ENCODE measurements at regions not wholly inside any gene's neighbourhood (a gene's known extent, or its start where the extent isn't known, plus 50 kb on each side); places are given as distances from the start of the nearest gene placed in this dataset.

GRCh38 chr2:5984946-5985345 lies 292.8 kb downstream of the SOX11 start:
- Histone ChIP-seq H3K4me2 (ENCODE audit: control insufficient read depth, extremely low read depth, insufficient read depth, low read depth, low read length) (no peak overlapping the region), H2AFZ (ENCODE audit: control insufficient read depth, low read length) (no peak overlapping the region), H3K36me3 (ENCODE audit: control insufficient read depth in 2 of 2, extremely low read depth in 1 of 2, insufficient read depth in 2 of 2, low read length in 2 of 2) (no peaks in the 10 kb centered on the region), H4K20me1 (ENCODE audit: control insufficient read depth, extremely low read depth, insufficient read depth, low read length) (no peaks in the 10 kb centered on the region), H3K9me1 (ENCODE audit: control insufficient read depth, extremely low read depth, insufficient read depth, low read length) (no peaks in the 10 kb centered on the region), H3K27ac (ENCODE audit: control insufficient read depth, insufficient read depth, low read length) (no peak overlapping the region), H3K9ac (ENCODE audit: control insufficient read depth, extremely low read depth, insufficient read depth, low read length) (no peak overlapping the region), H3K27me3 (ENCODE audit: control insufficient read depth, extremely low read depth, insufficient read depth, low read length) (no peaks in the 10 kb centered on the region), H3K4me1 (ENCODE audit: control insufficient read depth, extremely low read depth, insufficient read depth, low read length) (no peaks in the 10 kb centered on the region), H3K79me2 (ENCODE audit: control insufficient read depth, insufficient read depth, low read length) (no peaks in the 10 kb centered on the region), H3K9me3 (ENCODE audit: control insufficient read depth, low read depth, low read length) (peaks cover 9% of the 10 kb centered on the region), H3K4me3 (ENCODE audit: control insufficient read depth in 2 of 3, extremely low read depth in 1 of 3, insufficient read depth in 2 of 3, low read depth in 1 of 3, low read length in 3 of 3) (no peak overlapping the region)
- TF ChIP-seq EZH2 (IDR thresholded peaks at IDR 0.05; ENCODE audit: low read length), result no peak
- TF ChIP-seq, protein P1, sequence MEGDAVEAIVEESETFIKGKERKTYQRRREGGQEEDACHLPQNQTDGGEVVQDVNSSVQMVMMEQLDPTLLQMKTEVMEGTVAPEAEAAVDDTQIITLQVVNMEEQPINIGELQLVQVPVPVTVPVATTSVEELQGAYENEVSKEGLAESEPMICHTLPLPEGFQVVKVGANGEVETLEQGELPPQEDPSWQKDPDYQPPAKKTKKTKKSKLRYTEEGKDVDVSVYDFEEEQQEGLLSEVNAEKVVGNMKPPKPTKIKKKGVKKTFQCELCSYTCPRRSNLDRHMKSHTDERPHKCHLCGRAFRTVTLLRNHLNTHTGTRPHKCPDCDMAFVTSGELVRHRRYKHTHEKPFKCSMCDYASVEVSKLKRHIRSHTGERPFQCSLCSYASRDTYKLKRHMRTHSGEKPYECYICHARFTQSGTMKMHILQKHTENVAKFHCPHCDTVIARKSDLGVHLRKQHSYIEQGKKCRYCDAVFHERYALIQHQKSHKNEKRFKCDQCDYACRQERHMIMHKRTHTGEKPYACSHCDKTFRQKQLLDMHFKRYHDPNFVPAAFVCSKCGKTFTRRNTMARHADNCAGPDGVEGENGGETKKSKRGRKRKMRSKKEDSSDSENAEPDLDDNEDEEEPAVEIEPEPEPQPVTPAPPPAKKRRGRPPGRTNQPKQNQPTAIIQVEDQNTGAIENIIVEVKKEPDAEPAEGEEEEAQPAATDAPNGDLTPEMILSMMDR (optimal IDR thresholded peaks at IDR 0.05 in 1 of 3, IDR thresholded peaks at IDR 0.05 in 1 of 3, conservative IDR thresholded peaks at IDR 0.05 in 1 of 3; ENCODE audit: extremely low read depth in 1 of 3, insufficient read depth in 2 of 3, low read length in 3 of 3), result no peak
- dilution Hi-C loops (cut with MboI; ENCODE audit: extremely low pct_ligation_motif_present, low sequenced_read_pairs), result no loop called here
- FAIRE-seq, result no peak
- DNase-seq (ENCODE audit: low read depth, low spot score), result no peak

GRCh38 chr2:5985536-5986385 lies 293.6 kb downstream of the SOX11 start:
- no peaks in the 10 kb centered on the region for H3K27me3 ChIP-seq (ENCODE audit: control insufficient read depth, extremely low read depth, insufficient read depth, low read length)
- no peaks in the 10 kb centered on the region for H3K9me1 ChIP-seq (ENCODE audit: control insufficient read depth, extremely low read depth, insufficient read depth, low read length)
- H3K9me3 ChIP-seq (ENCODE audit: control insufficient read depth, low read depth, low read length), result peaks cover 7% of the 10 kb centered on the region
- no peak overlapping the region for H3K9ac ChIP-seq (ENCODE audit: control insufficient read depth, extremely low read depth, insufficient read depth, low read length)
- H3K36me3 ChIP-seq (ENCODE audit: control insufficient read depth in 2 of 2, extremely low read depth in 1 of 2, insufficient read depth in 2 of 2, low read length in 2 of 2), result no peaks in the 10 kb centered on the region
- H3K79me2 ChIP-seq (ENCODE audit: control insufficient read depth, insufficient read depth, low read length), result no peaks in the 10 kb centered on the region
- no peaks in the 10 kb centered on the region for H3K4me1 ChIP-seq (ENCODE audit: control insufficient read depth, extremely low read depth, insufficient read depth, low read length)
- FAIRE-seq (no peak), DNase-seq (ENCODE audit: low read depth, low spot score) (no peak)
- no peak overlapping the region for H3K27ac ChIP-seq (ENCODE audit: control insufficient read depth, insufficient read depth, low read length)
- no peak overlapping the region for H3K4me3 ChIP-seq (ENCODE audit: control insufficient read depth in 2 of 3, extremely low read depth in 1 of 3, insufficient read depth in 2 of 3, low read depth in 1 of 3, low read length in 3 of 3)
- no peak overlapping the region for H2AFZ ChIP-seq (ENCODE audit: control insufficient read depth, low read length)
- dilution Hi-C loops (cut with MboI; ENCODE audit: extremely low pct_ligation_motif_present, low sequenced_read_pairs), result no loop called here
- no peaks in the 10 kb centered on the region for H4K20me1 ChIP-seq (ENCODE audit: control insufficient read depth, extremely low read depth, insufficient read depth, low read length)
- no peak overlapping the region for H3K4me2 ChIP-seq (ENCODE audit: control insufficient read depth, extremely low read depth, insufficient read depth, low read depth, low read length)
- TF ChIP-seq, protein P1 (optimal IDR thresholded peaks at IDR 0.05 in 1 of 3, IDR thresholded peaks at IDR 0.05 in 1 of 3, conservative IDR thresholded peaks at IDR 0.05 in 1 of 3; ENCODE audit: extremely low read depth in 1 of 3, insufficient read depth in 2 of 3, low read length in 3 of 3), result no peak
- no peak for TF ChIP-seq EZH2 (IDR thresholded peaks at IDR 0.05; ENCODE audit: low read length)
